Endothelial cell of umbilical vein (primary cell): ENCODE measurements at regions not wholly inside any gene's neighbourhood (a gene's known extent, or its start where the extent isn't known, plus 50 kb on each side); places are given as distances from the start of the nearest gene placed in this dataset.

Experiments used
- BruUV-seq: library from RNA; stranded (reverse); fragments of 400-500 nt; replicated peaks from 2 replicates; lab custom pipeline; 2021; lab: Mats Ljungman, UMichigan
- CTCF ChIA-PET: fragments of 300-600, 350-600 bp; sonication (Branson Sonifier 250); formaldehyde crosslinking; loops from one replicate; lab custom pipeline; 2021; ENCODE audit warnings: antibody characterized with exemption, inconsistent platforms; lab: Charles Lee
- POLR2A ChIA-PET: fragments of 300-600, 350-600 bp; sonication (Branson Sonifier 250); formaldehyde crosslinking; loops from one replicate; lab custom pipeline; 2021; ENCODE audit warnings: antibody characterized with exemption, inconsistent platforms; lab: Charles Lee
- DNase-seq: peaks from one replicate; pipeline ENCODE4 v3.0.0-alpha.2; 2011; ENCODE audit warnings: low read depth, low spot score
- FAIRE-seq: peaks from 2 replicates; lab custom pipeline; 2011; peaks lifted over from hg19 to GRCh38; lab: Jason Lieb, UNC
- H2AFZ ChIP-seq: 2 replicates; pipeline ENCODE4 v1.6.0; 2012; ENCODE audit warnings: low read depth, low read length, control low read depth, inconsistent platforms
- H3K27ac ChIP-seq: 2 replicates; pipeline ENCODE4 v1.5.1; 2011; ENCODE audit warnings: low read depth, mild to moderate bottlenecking, control low read depth, low read length, moderate library complexity; ENCODE audit not compliant: insufficient read depth
- H3K27me3 ChIP-seq, 2 experiments: 2 replicates each; pipeline versions ENCODE4 v1.6.0 to v1.6.1; 2011; ENCODE audit warnings: low read length in 2 of 2, mixed read lengths in 1 of 2; ENCODE audit not compliant: control insufficient read depth in 2 of 2, insufficient read depth in 2 of 2
- H3K36me3 ChIP-seq, 2 experiments: 2 replicates in 1 of 2; 3 replicates in 1 of 2; pipeline ENCODE4 v1.5.1; 2011; ENCODE audit warnings: low read length in 2 of 2, mild to moderate bottlenecking in 1 of 2, moderate library complexity in 1 of 2; ENCODE audit not compliant: control insufficient read depth in 2 of 2, insufficient read depth in 2 of 2; ENCODE audit errors: extremely low read depth in 1 of 2
- H3K4me1 ChIP-seq: 3 replicates; pipeline ENCODE4 v1.5.1; 2011; ENCODE audit warnings: mild to moderate bottlenecking, low read length; ENCODE audit not compliant: control insufficient read depth, insufficient read depth; ENCODE audit errors: extremely low read depth
- H3K4me2 ChIP-seq: 2 replicates; pipeline ENCODE4 v1.6.1; 2011; ENCODE audit warnings: low read length, control low read depth, mixed read lengths; ENCODE audit not compliant: insufficient read depth
- H3K4me3 ChIP-seq, 3 experiments: fragments of 200-600 bp in 1 of 3; sonication (generic), shearing (Covaris generic) in 1 of 3; replicated peaks in 1 of 3; 2 replicates each; pipeline ENCODE4 v1.5.1; 2011 to 2016; ENCODE audit warnings: control low read depth in 3 of 3, low read length in 3 of 3, mild to moderate bottlenecking in 2 of 3, inconsistent platforms in 1 of 3, low read depth in 1 of 3, moderate library complexity in 1 of 3; ENCODE audit not compliant: insufficient read depth in 1 of 3
- H3K79me2 ChIP-seq: 2 replicates; pipeline ENCODE4 v1.6.0; 2012; ENCODE audit warnings: low read length, inconsistent platforms; ENCODE audit not compliant: control insufficient read depth, insufficient read depth
- H3K9ac ChIP-seq: replicated peaks from 2 replicates; pipeline ENCODE3; 2011; ENCODE audit warnings: low read length, control low read depth; ENCODE audit not compliant: insufficient read depth; ENCODE audit errors: extremely low read depth
- H3K9me1 ChIP-seq: replicated peaks from 3 replicates; pipeline ENCODE4 v1.6.0; 2011; ENCODE audit warnings: mild to moderate bottlenecking, low read length; ENCODE audit not compliant: control insufficient read depth, insufficient read depth; ENCODE audit errors: extremely low read depth
- H3K9me3 ChIP-seq: replicated peaks from 2 replicates; pipeline ENCODE4 v1.5.1; 2012; ENCODE audit warnings: low read length, inconsistent platforms; ENCODE audit not compliant: control insufficient read depth, insufficient read depth
- H4K20me1 ChIP-seq: replicated peaks from 2 replicates; pipeline ENCODE3; 2011; ENCODE audit warnings: mild to moderate bottlenecking, low read length; ENCODE audit not compliant: control insufficient read depth, insufficient read depth; ENCODE audit errors: extremely low read depth
- CTCF ChIP-seq, 2 donors: IDR thresholded peaks; 1 replicate in 1 of 2; 2 replicates in 1 of 2; pipeline ENCODE4 v1.5.1; 2011; ENCODE audit warnings: low read length in 2 of 2, mild to moderate bottlenecking in 2 of 2, moderate library complexity in 2 of 2, control low read depth in 1 of 2, inconsistent platforms in 1 of 2, low read depth in 1 of 2; ENCODE audit not compliant: insufficient read depth in 1 of 2; ENCODE audit errors: extremely low read depth in 1 of 2
- EZH2 ChIP-seq: IDR thresholded peaks from 2 replicates; pipeline ENCODE4 v1.6.1; 2012; ENCODE audit warnings: borderline replicate concordance, low read depth, mild to moderate bottlenecking, moderate library complexity, low read length, inconsistent platforms; ENCODE audit not compliant: severe bottlenecking
- FOS ChIP-seq: IDR thresholded peaks from 2 replicates; pipeline ENCODE4 v1.6.1; 2011; ENCODE audit warnings: mild to moderate bottlenecking, low read length, moderate library complexity, borderline replicate concordance; ENCODE audit not compliant: insufficient read depth
- GATA2 ChIP-seq: IDR thresholded peaks from 2 replicates; pipeline ENCODE4 v1.7.0; 2011; ENCODE audit warnings: low read depth, mild to moderate bottlenecking, moderate library complexity, mixed read lengths, low read length; ENCODE audit not compliant: insufficient read length, insufficient read depth
- JUN ChIP-seq: IDR thresholded peaks from 2 replicates; pipeline ENCODE4 v1.6.1; 2011; ENCODE audit warnings: borderline replicate concordance, low read depth; ENCODE audit not compliant: insufficient read length, insufficient read depth
- MAX ChIP-seq: IDR thresholded peaks from 2 replicates; pipeline ENCODE4 v1.6.1; 2011; ENCODE audit not compliant: insufficient read depth, insufficient read length
- MYC ChIP-seq: IDR thresholded peaks from one replicate; pipeline ENCODE4 v1.6.1; 2011; ENCODE audit warnings: mild to moderate bottlenecking, low read depth, low read length
- POLR2A ChIP-seq: IDR thresholded peaks from 2 replicates; pipeline ENCODE4 v1.6.1; 2012; ENCODE audit warnings: low read depth, mild to moderate bottlenecking, control low read depth, low read length
- POLR2AphosphoS5 ChIP-seq: IDR thresholded peaks from 2 replicates; pipeline ENCODE4 v1.6.1; 2012; ENCODE audit warnings: low read depth, mild to moderate bottlenecking, control low read depth, low read length, moderate library complexity; ENCODE audit not compliant: insufficient read depth
- dilution Hi-C: fragments of 300-500 bp; cut with MboI; formaldehyde crosslinking; loops from one replicate; pipeline ENCODE4 v1.15.0; 2019; ENCODE audit warnings: low sequenced_read_pairs; ENCODE audit not compliant: extremely low pct_ligation_motif_present
- intact Hi-C: fragments of 100-400 bp; cut with micrococcal nuclease; formaldehyde crosslinking; loops from one replicate; pipeline ENCODE4 v1.10.0; 2022

GRCh38 chr6:76397966-76398365 is 325.5 kb upstream of the IMPG1 start:
- Histone ChIP-seq H4K20me1 (no peaks in the 10 kb centered on the region), H3K36me3 (no peaks in the 10 kb centered on the region), H3K27me3 (no peaks in the 10 kb centered on the region), H2AFZ (no peak overlapping the region), H3K9ac (no peak overlapping the region), H3K4me2 (no peak overlapping the region), H3K9me1 (no peaks in the 10 kb centered on the region), H3K9me3 (no peaks in the 10 kb centered on the region), H3K79me2 (no peaks in the 10 kb centered on the region), H3K27ac (no peak overlapping the region), H3K4me1 (no peaks in the 10 kb centered on the region), H3K4me3 (no peak overlapping the region)
- DNase-seq, result no peak
- no peak for FAIRE-seq
- TF ChIP-seq FOS (no peak), POLR2A (no peak), EZH2 (no peak), GATA2 (no peak), CTCF (IDR thresholded peaks at IDR 0.05; ENCODE audit: extremely low read depth in 1 of 2, insufficient read depth in 1 of 2, low read depth in 1 of 2, low read length in 2 of 2) (no peak), POLR2AphosphoS5 (no peak), MYC (no peak), JUN (no peak), MAX (no peak)
- ChIA-PET CTCF (no interaction called here), POLR2A (no interaction called here)
- intact Hi-C loops, result no loop called here
- dilution Hi-C loops, result no loop called here
- no TSS peak for BruUV-seq
